GM23338 (cell line): ENCODE measurements at regions not wholly inside any gene's neighbourhood (a gene's known extent, or its start where the extent isn't known, plus 50 kb on each side); places are given as distances from the start of the nearest gene placed in this dataset.

Experiments used
- ATAC-seq: fragments of 200-7000 bp; cut with Tn5 transposase; 3 replicates; pipeline ENCODE4 v1.9.1; 2020
- DNase-seq: peaks from one replicate; pipeline ENCODE4 v3.0.0-alpha.2; 2015; ENCODE audit warnings: low spot score
- H2AFZ ChIP-seq: fragments of 200-600 bp; sonication (generic); 2 replicates; pipeline ENCODE4 v1.8.0; 2016; ENCODE audit warnings: antibody characterized with exemption, mild to moderate bottlenecking, moderate library complexity
- H3F3A ChIP-seq: fragments of 200-600 bp; sonication (generic); replicated peaks from 2 replicates; pipeline ENCODE4 v1.8.0; 2017; ENCODE audit warnings: antibody characterized with exemption, mixed run types, low read depth
- H3K27ac ChIP-seq: fragments of 200-600 bp; sonication (generic); 2 replicates; pipeline ENCODE4 v1.6.1; 2016; ENCODE audit warnings: low read depth
- H3K27me3 ChIP-seq: fragments of 200-600 bp; sonication (generic); 2 replicates; pipeline ENCODE4 v1.8.0; 2016; ENCODE audit warnings: mild to moderate bottlenecking, mixed run types, moderate library complexity; ENCODE audit not compliant: insufficient read depth
- H3K36me3 ChIP-seq: fragments of 200-600 bp; sonication (generic); 2 replicates; pipeline ENCODE4 v1.8.0; 2016; ENCODE audit warnings: mild to moderate bottlenecking; ENCODE audit not compliant: insufficient read depth
- H3K4me1 ChIP-seq: fragments of 200-600 bp; sonication (generic); 2 replicates; pipeline ENCODE4 v1.8.0; 2016; ENCODE audit warnings: mild to moderate bottlenecking, moderate library complexity; ENCODE audit not compliant: insufficient read depth
- H3K4me2 ChIP-seq: fragments of 200-600 bp; sonication (generic); 2 replicates; pipeline ENCODE4 v1.7.1; 2017; ENCODE audit warnings: mixed run types
- H3K4me3 ChIP-seq: fragments of 200-600 bp; sonication (generic); 2 replicates; pipeline ENCODE4 v1.6.1; 2016; ENCODE audit warnings: mixed run types
- H3K79me2 ChIP-seq: fragments of 200-600 bp; sonication (generic); replicated peaks from 2 replicates; pipeline ENCODE4 v1.8.0; 2017; ENCODE audit warnings: mild to moderate bottlenecking; ENCODE audit not compliant: insufficient read depth
- H3K9me2 ChIP-seq: fragments of 200-600 bp; sonication (generic); 2 replicates; pipeline ENCODE4 v1.8.0; 2017; ENCODE audit not compliant: insufficient read depth
- H4K20me1 ChIP-seq: fragments of 200-600 bp; sonication (generic); replicated peaks from 2 replicates; pipeline ENCODE4 v1.8.0; 2017; ENCODE audit warnings: mild to moderate bottlenecking; ENCODE audit not compliant: insufficient read depth
- H3K27ac Mint-ChIP-seq: 2 replicates; pipeline ENCODE4 v1.8.0; 2020; ENCODE audit warnings: inconsistent platforms, mild to moderate bottlenecking, moderate library complexity, mixed read lengths
- H3K27me3 Mint-ChIP-seq: 3 replicates; pipeline ENCODE4 v1.8.0; 2022; ENCODE audit warnings: low read depth, mild to moderate bottlenecking, moderate library complexity, mixed read lengths, inconsistent platforms; ENCODE audit not compliant: insufficient read depth, poor library complexity
- H3K36me3 Mint-ChIP-seq: 3 replicates; pipeline ENCODE4 v1.8.0; 2021; ENCODE audit warnings: low read depth, mild to moderate bottlenecking, inconsistent platforms, moderate library complexity, mixed read lengths
- H3K4me1 Mint-ChIP-seq: 3 replicates; pipeline ENCODE4 v1.8.0; 2020; ENCODE audit warnings: mild to moderate bottlenecking, inconsistent platforms, mixed read lengths
- H3K4me3 Mint-ChIP-seq: 3 replicates; pipeline ENCODE4 v1.8.0; 2021; ENCODE audit warnings: moderate library complexity, mild to moderate bottlenecking, inconsistent platforms, mixed read lengths
- H3K9me3 Mint-ChIP-seq: 3 replicates; pipeline ENCODE4 v1.8.0; 2020; ENCODE audit warnings: moderate library complexity, mild to moderate bottlenecking, inconsistent platforms, mixed read lengths
- CREB1 ChIP-seq: fragments of 250-450 bp; sonication (Bioruptor Pico); IDR thresholded peaks from 2 replicates; pipeline ENCODE4 v1.5.0; 2020; ENCODE audit warnings: low read depth, mild to moderate bottlenecking, moderate library complexity
- CTCF ChIP-seq, 2 experiments: fragments of 200-600 bp in 1 of 2; sonication (generic) in 1 of 2; conservative IDR thresholded peaks; 2 replicates each; pipeline versions ENCODE4 v1.5.1 to v1.6.1; 2016 to 2017; ENCODE audit warnings: antibody characterized with exemption in 2 of 2, low read depth in 2 of 2, mild to moderate bottlenecking in 2 of 2, moderate library complexity in 1 of 2
- ETS1 ChIP-seq: IDR thresholded peaks from 2 replicates; pipeline ENCODE4 v1.6.1; 2016; ENCODE audit warnings: antibody characterized with exemption
- EZH2 ChIP-seq: fragments of 200-600 bp; sonication (generic); IDR thresholded peaks from one replicate; pipeline ENCODE4 v1.8.0; 2017; ENCODE audit warnings: antibody characterized with exemption, mild to moderate bottlenecking, low read depth; ENCODE audit not compliant: unreplicated experiment
- EZH2phosphoT487 ChIP-seq: fragments of 200-600 bp; sonication (generic); IDR thresholded peaks from one replicate; pipeline ENCODE4 v1.8.1; 2018; ENCODE audit warnings: antibody characterized with exemption; ENCODE audit not compliant: unreplicated experiment
- JUNB ChIP-seq: IDR thresholded peaks from one replicate; pipeline ENCODE4 v1.6.1; 2016; ENCODE audit warnings: antibody characterized with exemption; ENCODE audit not compliant: unreplicated experiment
- NANOG ChIP-seq: IDR thresholded peaks from 2 replicates; pipeline ENCODE4 v1.6.1; 2016; ENCODE audit warnings: antibody characterized with exemption, borderline replicate concordance
- POLR2AphosphoS5 ChIP-seq: IDR thresholded peaks from 2 replicates; pipeline ENCODE4 v1.6.1; 2016; ENCODE audit warnings: antibody characterized with exemption, low read depth
- REST ChIP-seq: IDR thresholded peaks from one replicate; pipeline ENCODE4 v1.6.1; 2018; ENCODE audit warnings: antibody characterized with exemption; ENCODE audit not compliant: unreplicated experiment
- STAT1 ChIP-seq: IDR thresholded peaks from one replicate; pipeline ENCODE4 v1.6.1; 2016; ENCODE audit warnings: antibody characterized with exemption; ENCODE audit not compliant: unreplicated experiment
- ZNF114 ChIP-seq: fragments of 250-450 bp; sonication (Bioruptor Pico); IDR thresholded peaks from 2 replicates; pipeline ENCODE4 v1.5.0; 2020; ENCODE audit warnings: mild to moderate bottlenecking, moderate library complexity
- ZNF331 ChIP-seq: fragments of 250-450 bp; sonication (Bioruptor Pico); IDR thresholded peaks from 2 replicates; pipeline ENCODE4 v1.5.0; 2020; ENCODE audit warnings: low read depth, mild to moderate bottlenecking, moderate library complexity
- ZNF462 ChIP-seq: fragments of 250-450 bp; sonication (Bioruptor Pico); IDR thresholded peaks from 2 replicates; pipeline ENCODE4 v1.5.0; 2020; ENCODE audit warnings: mild to moderate bottlenecking, moderate library complexity

- Histone ChIP-seq H3K36me3 (no peaks in the 10 kb centered on the region), H4K20me1 (no peaks in the 10 kb centered on the region), H3K4me2 (no peak overlapping the region), H2AFZ (no peak overlapping the region), H3K79me2 (no peaks in the 10 kb centered on the region), H3K4me3 (no peak overlapping the region), H3K27me3 (no peaks in the 10 kb centered on the region), H3K4me1 (no peaks in the 10 kb centered on the region), H3K27ac (no peak overlapping the region), H3F3A (no peaks in the 10 kb centered on the region), H3K9me2 (no peaks in the 10 kb centered on the region)
- TF ChIP-seq EZH2, result no peak
- no peak for TF ChIP-seq CTCF (conservative IDR thresholded peaks at IDR 0.05; ENCODE audit: low read depth in 2 of 2)
- no peak for TF ChIP-seq ZNF462 (CRISPR knock-in tag)
- no peak for TF ChIP-seq REST
- TF ChIP-seq JUNB, result no peak
- no peak for TF ChIP-seq ZNF114 (CRISPR knock-in tag)
- TF ChIP-seq POLR2AphosphoS5, result no peak
- no peak for TF ChIP-seq NANOG
- no peak for TF ChIP-seq STAT1
- TF ChIP-seq ETS1, result no peak
- TF ChIP-seq ZNF331, result no peak
- no peak for TF ChIP-seq EZH2phosphoT487
- TF ChIP-seq CREB1, result no peak
- Mint-ChIP-seq H3K27ac (no peak overlapping the region), H3K4me3 (no peak overlapping the region), H3K27me3 (no peaks in the 10 kb centered on the region), H3K9me3 (peaks cover 4% of the 10 kb centered on the region; the same call in 1 of the 3 replicates), H3K4me1 (no peaks in the 10 kb centered on the region), H3K36me3 (peaks cover 4% of the 10 kb centered on the region; the same call in 2 of the 3 replicates)
- no peak for ATAC-seq
- DNase-seq, result no peak
Measured at GRCh38 chr9:79341561-79341960, 230.2 kb upstream of the TLE4 start.
